Panc1 (cell line): ENCODE measurements at regions not wholly inside any gene's neighbourhood (a gene's known extent, or its start where the extent isn't known, plus 50 kb on each side); places are given as distances from the start of the nearest gene placed in this dataset.

Experiments used
- CTCF ChIP-seq: fragments of 450-650 bp; IDR thresholded peaks from 2 replicates; pipeline ENCODE4 v1.5.1; 2017; ENCODE audit warnings: mild to moderate bottlenecking
- POLR2AphosphoS5 ChIP-seq: IDR thresholded peaks from 2 replicates; pipeline ENCODE4 v1.6.1; 2012; ENCODE audit warnings: mild to moderate bottlenecking, low read depth, low read length, moderate library complexity
- REST ChIP-seq, 2 experiments: IDR thresholded peaks; 2 replicates each; pipeline ENCODE4 v1.6.1; 2011 to 2012; ENCODE audit warnings: low read depth in 2 of 2, control low read depth in 1 of 2, low read length in 1 of 2, mild to moderate bottlenecking in 1 of 2, moderate library complexity in 1 of 2; ENCODE audit not compliant: insufficient read depth in 1 of 2
- SIN3A ChIP-seq: IDR thresholded peaks from 2 replicates; pipeline ENCODE4 v1.6.1; 2012; ENCODE audit warnings: low read depth, mild to moderate bottlenecking, low read length, moderate library complexity, borderline replicate concordance; ENCODE audit not compliant: insufficient read depth

GRCh38 chr3:83894223-83894622, 1064.6 kb upstream of the CADM2 start:
- TF ChIP-seq SIN3A, result no peak
- TF ChIP-seq CTCF, result no peak
- no peak for TF ChIP-seq REST (IDR thresholded peaks at IDR 0.05; ENCODE audit: insufficient read depth in 1 of 2, low read depth in 2 of 2, low read length in 1 of 2)
- TF ChIP-seq POLR2AphosphoS5, result no peak
